HepG2 (cell line): ENCODE measurements at regions not wholly inside any gene's neighbourhood (a gene's known extent, or its start where the extent isn't known, plus 50 kb on each side); places are given as distances from the start of the nearest gene placed in this dataset.

Experiments
- HES4 ChIP-seq: sonication (generic); formaldehyde crosslinking; IDR thresholded peaks from 2 replicates; pipeline ENCODE4 v1.9.0; 2021; ENCODE audit warnings: mild to moderate bottlenecking, missing genetic modification reagents, borderline replicate concordance
- TF ChIP-seq, protein P1 (sequence below), 2 experiments: IDR thresholded peaks; 2 replicates each; pipeline ENCODE4 v1.6.1; 2011 to 2012; ENCODE audit warnings: low read length in 2 of 2, borderline replicate concordance in 1 of 2, low read depth in 1 of 2, mild to moderate bottlenecking in 1 of 2, moderate library complexity in 1 of 2
- TF ChIP-seq, protein P2 (sequence below): sonication (generic); formaldehyde crosslinking; IDR thresholded peaks from 2 replicates; pipeline ENCODE4 v1.4.0; 2020; ENCODE audit warnings: mild to moderate bottlenecking, low read depth, missing genetic modification reagents
- TF ChIP-seq, protein P3 (sequence below): sonication (generic); formaldehyde crosslinking; IDR thresholded peaks from 2 replicates; pipeline ENCODE4 v1.5.0; 2020; ENCODE audit warnings: mild to moderate bottlenecking, missing genetic modification reagents, moderate library complexity

DNA sequence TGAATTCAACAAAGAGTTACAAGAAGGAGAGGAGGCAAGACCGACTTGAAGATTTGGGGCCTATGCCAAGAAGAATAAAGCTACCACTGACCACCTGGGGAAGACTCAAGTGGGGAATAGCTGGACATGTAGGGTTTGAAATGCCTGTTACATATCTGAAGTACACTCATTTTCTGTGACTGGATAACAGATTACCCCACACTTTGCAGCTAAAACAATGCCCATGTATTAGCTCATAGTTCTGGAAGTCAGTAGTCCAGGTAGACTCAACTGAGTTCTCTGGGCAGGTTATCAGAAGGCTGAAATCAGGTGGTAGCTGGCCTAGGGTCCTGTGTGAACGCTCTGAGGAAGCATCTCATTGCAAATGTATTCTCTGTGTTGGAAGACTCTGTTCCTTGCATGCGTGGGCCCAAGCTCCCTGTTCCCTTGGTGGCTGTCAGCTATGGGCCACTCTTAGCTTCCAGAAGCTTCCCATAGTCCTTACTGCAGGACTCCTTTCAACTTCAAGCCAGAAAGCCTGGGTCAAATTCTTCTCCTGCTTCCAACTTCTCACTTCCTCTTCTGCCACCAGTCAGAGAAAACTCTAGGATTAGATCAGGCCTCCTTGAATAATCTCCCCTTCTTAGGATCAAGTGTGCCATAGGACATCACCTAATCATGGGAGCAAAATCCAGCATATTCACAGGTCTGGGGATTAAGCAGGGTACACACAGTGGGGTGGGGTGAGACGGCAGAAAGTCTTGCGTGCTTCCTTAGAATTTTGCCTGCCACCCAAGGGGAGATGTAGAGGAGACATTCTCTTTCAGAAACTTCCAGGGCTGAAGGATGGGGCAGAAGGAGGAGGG lies 187.8 kb downstream of the SHQ1 start:
- TF ChIP-seq, protein P1, sequence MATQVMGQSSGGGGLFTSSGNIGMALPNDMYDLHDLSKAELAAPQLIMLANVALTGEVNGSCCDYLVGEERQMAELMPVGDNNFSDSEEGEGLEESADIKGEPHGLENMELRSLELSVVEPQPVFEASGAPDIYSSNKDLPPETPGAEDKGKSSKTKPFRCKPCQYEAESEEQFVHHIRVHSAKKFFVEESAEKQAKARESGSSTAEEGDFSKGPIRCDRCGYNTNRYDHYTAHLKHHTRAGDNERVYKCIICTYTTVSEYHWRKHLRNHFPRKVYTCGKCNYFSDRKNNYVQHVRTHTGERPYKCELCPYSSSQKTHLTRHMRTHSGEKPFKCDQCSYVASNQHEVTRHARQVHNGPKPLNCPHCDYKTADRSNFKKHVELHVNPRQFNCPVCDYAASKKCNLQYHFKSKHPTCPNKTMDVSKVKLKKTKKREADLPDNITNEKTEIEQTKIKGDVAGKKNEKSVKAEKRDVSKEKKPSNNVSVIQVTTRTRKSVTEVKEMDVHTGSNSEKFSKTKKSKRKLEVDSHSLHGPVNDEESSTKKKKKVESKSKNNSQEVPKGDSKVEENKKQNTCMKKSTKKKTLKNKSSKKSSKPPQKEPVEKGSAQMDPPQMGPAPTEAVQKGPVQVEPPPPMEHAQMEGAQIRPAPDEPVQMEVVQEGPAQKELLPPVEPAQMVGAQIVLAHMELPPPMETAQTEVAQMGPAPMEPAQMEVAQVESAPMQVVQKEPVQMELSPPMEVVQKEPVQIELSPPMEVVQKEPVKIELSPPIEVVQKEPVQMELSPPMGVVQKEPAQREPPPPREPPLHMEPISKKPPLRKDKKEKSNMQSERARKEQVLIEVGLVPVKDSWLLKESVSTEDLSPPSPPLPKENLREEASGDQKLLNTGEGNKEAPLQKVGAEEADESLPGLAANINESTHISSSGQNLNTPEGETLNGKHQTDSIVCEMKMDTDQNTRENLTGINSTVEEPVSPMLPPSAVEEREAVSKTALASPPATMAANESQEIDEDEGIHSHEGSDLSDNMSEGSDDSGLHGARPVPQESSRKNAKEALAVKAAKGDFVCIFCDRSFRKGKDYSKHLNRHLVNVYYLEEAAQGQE (IDR thresholded peaks at IDR 0.05; ENCODE audit: borderline replicate concordance in 1 of 2, low read depth in 1 of 2, low read length in 2 of 2): no peak
- TF ChIP-seq, protein P2, sequence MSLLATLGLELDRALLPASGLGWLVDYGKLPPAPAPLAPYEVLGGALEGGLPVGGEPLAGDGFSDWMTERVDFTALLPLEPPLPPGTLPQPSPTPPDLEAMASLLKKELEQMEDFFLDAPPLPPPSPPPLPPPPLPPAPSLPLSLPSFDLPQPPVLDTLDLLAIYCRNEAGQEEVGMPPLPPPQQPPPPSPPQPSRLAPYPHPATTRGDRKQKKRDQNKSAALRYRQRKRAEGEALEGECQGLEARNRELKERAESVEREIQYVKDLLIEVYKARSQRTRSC (CRISPR knock-in tag): no peak
- TF ChIP-seq, protein P3, sequence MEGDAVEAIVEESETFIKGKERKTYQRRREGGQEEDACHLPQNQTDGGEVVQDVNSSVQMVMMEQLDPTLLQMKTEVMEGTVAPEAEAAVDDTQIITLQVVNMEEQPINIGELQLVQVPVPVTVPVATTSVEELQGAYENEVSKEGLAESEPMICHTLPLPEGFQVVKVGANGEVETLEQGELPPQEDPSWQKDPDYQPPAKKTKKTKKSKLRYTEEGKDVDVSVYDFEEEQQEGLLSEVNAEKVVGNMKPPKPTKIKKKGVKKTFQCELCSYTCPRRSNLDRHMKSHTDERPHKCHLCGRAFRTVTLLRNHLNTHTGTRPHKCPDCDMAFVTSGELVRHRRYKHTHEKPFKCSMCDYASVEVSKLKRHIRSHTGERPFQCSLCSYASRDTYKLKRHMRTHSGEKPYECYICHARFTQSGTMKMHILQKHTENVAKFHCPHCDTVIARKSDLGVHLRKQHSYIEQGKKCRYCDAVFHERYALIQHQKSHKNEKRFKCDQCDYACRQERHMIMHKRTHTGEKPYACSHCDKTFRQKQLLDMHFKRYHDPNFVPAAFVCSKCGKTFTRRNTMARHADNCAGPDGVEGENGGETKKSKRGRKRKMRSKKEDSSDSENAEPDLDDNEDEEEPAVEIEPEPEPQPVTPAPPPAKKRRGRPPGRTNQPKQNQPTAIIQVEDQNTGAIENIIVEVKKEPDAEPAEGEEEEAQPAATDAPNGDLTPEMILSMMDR (CRISPR knock-in tag): no peak
- no peak for TF ChIP-seq HES4 (CRISPR knock-in tag)
